ENCODE measurements at regions not wholly inside any gene's neighbourhood (a gene's known extent, or its start where the extent isn't known, plus 50 kb on each side); places are given as distances from the start of the nearest gene placed in this dataset.

DNA sequence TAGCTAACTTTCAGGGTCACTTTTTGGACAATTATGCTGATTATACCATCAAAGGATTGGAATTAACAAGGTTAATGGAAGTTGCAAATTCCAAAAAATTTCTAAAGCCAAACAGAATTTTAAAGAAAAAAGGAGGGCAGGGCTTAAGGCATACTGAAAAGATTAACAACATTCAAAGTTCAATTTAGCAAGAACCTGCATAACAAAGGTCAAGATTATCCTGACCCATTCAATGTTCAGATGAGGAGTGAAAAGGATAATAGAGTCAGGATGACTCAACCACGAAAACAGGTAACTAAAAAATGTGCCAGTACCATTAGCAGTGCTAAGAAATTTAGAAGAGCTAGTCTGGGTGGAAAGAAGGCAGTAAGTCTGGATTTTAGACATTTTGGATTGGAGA is 139.8 kb upstream of the HNMT start:
- Histone ChIP-seq H3K27ac (ENCODE audit: low read length) (no peak overlapping the region), H3K36me3 (ENCODE audit: insufficient read depth, low read depth, low read length) (no peaks in the 10 kb centered on the region), H3K4me1 (ENCODE audit: insufficient read depth, low read length) (peaks cover 14% of the 10 kb centered on the region; the same call in 1 of the 2 replicates), H3K9ac (ENCODE audit: low read depth, low read length) (no peak overlapping the region), H3K27me3 (ENCODE audit: insufficient read depth, low read length) (no peaks in the 10 kb centered on the region), H3K9me3 (ENCODE audit: insufficient read depth, low read depth, low read length) (no peaks in the 10 kb centered on the region; the same call in 1 of the 2 replicates), H3K4me3 (ENCODE audit: low read length) (no peak overlapping the region)

DNA sequence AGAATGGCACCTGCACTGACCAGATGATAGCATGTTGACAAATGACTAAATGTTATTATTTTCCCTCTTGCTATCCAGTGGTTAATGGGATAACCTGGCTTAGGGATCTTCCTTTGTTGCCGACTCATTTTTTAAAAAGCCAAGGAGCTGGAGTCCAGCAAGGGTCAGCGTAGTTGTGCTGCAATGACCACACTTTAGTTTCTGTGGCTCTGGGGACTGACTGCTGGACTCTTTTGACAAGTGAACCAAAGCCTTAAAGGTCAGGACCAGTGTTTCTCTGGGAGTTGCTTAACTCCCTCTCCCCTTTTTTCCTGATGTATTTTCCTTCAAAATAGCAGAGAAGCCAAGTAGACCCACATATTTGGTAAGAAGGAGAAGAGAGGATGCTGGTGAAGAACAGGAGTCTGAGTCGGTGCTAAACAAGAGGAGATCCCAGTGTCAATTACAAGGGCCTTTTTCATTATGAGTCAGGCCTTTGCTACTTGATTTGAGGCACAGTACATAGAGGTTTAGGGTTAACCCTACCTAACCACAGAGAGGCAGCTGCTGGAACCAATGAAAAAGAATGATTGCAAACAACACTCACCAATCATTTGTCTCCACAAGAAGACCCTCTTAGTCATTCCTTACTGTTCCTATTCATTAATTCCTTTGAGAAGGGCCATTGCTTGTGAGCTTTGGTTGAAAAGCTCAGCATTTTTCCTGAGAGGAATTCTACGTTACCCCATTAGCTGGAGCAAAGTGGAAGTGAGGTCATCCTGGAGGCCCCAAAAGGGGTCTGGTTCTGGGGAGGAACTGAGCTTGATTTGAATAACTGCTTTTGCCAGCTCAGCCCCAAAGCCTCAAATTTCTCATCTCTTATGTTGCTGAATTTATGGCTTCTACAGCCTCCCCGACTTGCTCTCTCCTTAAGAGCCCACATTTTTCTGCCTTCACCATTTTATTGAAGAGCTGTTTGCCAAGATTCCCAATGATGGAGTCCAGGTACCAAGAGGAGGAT is 137.6 kb upstream of the HNMT start:
- Histone ChIP-seq H3K4me1 (ENCODE audit: insufficient read depth, low read length) (peaks cover 15% of the 10 kb centered on the region; the same call in 1 of the 2 replicates), H3K27me3 (ENCODE audit: insufficient read depth, low read length) (no peaks in the 10 kb centered on the region), H3K4me3 (ENCODE audit: low read length) (no peak overlapping the region), H3K36me3 (ENCODE audit: insufficient read depth, low read depth, low read length) (no peaks in the 10 kb centered on the region), H3K27ac (ENCODE audit: low read length) (no peak overlapping the region), H3K9me3 (ENCODE audit: insufficient read depth, low read depth, low read length) (no peaks in the 10 kb centered on the region), H3K9ac (ENCODE audit: low read depth, low read length) (no peak overlapping the region)

DNA sequence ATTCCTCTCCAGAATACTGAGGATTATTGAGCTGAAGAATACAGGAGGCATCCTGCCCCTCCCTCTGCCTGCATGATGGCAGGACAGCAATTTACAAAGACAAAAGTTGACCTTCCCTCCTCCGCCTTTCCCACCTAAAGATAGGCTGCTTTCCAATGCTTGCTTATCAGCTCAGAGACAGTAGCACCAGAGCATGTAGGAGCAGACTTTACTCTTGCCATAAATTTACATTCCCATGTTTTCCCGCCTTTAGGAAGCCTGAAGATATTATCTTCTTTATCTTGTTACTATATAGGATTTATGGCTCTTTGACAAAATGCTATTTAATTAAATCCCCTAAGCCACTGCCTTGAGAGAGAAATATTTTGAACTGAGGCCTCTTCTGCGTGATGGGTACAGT is 135.6 kb upstream of the HNMT start:
- no peaks in the 10 kb centered on the region for H3K9me3 ChIP-seq (ENCODE audit: insufficient read depth, low read depth, low read length)
- peaks cover 15% of the 10 kb centered on the region; the same call in 1 of the 2 replicates for H3K4me1 ChIP-seq (ENCODE audit: insufficient read depth, low read length)
- H3K9ac ChIP-seq (ENCODE audit: low read depth, low read length): no peak overlapping the region
- H3K4me3 ChIP-seq (ENCODE audit: low read length): no peak overlapping the region
- H3K36me3 ChIP-seq (ENCODE audit: insufficient read depth, low read depth, low read length): no peaks in the 10 kb centered on the region
- no peak overlapping the region for H3K27ac ChIP-seq (ENCODE audit: low read length)
- no peaks in the 10 kb centered on the region for H3K27me3 ChIP-seq (ENCODE audit: insufficient read depth, low read length)

DNA sequence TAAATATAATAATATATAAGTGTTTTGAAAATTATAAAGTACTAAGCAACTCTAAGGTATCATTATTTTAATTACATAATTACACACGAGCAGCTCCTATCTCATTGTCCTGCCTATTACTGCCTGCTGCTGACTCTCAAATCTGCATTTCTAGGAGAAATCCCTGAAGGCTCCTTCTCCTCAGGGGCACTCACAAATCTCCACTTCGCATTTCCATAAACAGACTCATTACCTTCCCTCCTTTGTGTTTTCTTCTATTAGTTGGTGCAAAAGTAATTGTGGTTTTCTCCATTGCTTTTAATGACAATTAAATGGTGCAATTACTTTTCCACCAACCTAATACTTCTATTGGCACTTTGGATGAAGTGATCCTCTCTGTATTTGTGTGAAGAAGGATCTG is 135.0 kb upstream of the HNMT start:
- Histone ChIP-seq H3K9me3 (ENCODE audit: insufficient read depth, low read depth, low read length) (no peaks in the 10 kb centered on the region), H3K4me3 (ENCODE audit: low read length) (no peak overlapping the region), H3K36me3 (ENCODE audit: insufficient read depth, low read depth, low read length) (no peaks in the 10 kb centered on the region), H3K27ac (ENCODE audit: low read length) (no peak overlapping the region), H3K9ac (ENCODE audit: low read depth, low read length) (no peak overlapping the region), H3K27me3 (ENCODE audit: insufficient read depth, low read length) (no peaks in the 10 kb centered on the region), H3K4me1 (ENCODE audit: insufficient read depth, low read length) (peaks cover 15% of the 10 kb centered on the region; the same call in 1 of the 2 replicates)

DNA sequence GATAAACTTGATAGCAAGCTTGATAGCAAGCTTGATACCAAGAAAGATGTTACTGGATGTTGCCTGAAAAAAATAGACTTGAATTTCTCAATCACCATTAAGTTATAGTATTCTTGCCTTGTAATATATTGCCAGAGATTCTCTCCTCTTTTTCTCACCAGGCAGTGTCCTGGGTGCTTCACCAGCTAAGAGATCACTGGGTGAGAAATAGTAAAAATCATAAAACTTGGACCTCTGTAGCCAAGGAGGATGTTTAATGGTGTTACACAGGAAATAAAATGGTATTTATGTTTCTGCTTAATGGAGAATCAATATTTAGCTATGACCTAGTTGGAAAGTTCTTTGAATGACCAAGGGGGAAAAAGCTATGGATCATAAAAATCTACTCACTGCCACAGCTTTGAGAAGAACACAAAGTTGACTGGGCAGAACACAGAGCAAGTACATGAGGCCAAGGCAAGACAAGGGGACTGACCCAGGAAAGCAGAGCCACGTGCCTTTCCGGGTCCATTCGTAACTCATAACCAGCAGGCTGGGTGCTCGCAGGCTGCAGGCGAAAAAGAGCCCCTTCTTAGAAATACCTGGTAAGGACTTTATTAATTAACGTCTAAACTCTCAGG is 129.4 kb upstream of the HNMT start:
- Histone ChIP-seq H3K4me3 (ENCODE audit: low read length) (no peak overlapping the region), H3K36me3 (ENCODE audit: insufficient read depth, low read depth, low read length) (no peaks in the 10 kb centered on the region), H3K27me3 (ENCODE audit: insufficient read depth, low read length) (no peaks in the 10 kb centered on the region), H3K9ac (ENCODE audit: low read depth, low read length) (no peak overlapping the region), H3K27ac (ENCODE audit: low read length) (no peak overlapping the region), H3K4me1 (ENCODE audit: insufficient read depth, low read length) (peaks cover 4% of the 10 kb centered on the region; the same call in 1 of the 2 replicates), H3K9me3 (ENCODE audit: insufficient read depth, low read depth, low read length) (no peaks in the 10 kb centered on the region)

DNA sequence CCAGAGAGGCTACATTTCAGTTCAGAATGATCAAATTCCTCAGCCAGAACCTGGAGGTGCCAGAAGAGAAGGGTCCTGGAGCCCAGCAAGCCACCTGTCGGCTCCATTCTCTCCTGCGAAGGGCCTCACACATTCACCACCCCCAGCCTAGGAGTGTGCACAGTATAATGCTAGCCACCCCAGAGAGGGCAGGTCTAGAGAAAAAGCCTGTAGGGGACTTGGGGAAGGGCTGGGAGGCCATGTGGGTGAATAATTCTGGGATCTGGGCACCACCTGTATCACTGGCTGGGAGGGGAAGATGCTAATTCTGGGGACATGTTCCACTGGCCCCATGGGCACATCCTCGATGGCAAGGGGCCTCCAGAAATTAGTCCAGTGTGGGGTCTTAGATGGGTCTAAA is 127.6 kb upstream of the HNMT start:
- Histone ChIP-seq H3K9me3 (ENCODE audit: insufficient read depth, low read depth, low read length) (no peaks in the 10 kb centered on the region), H3K27me3 (ENCODE audit: insufficient read depth, low read length) (no peaks in the 10 kb centered on the region), H3K4me1 (ENCODE audit: insufficient read depth, low read length) (peaks cover 4% of the 10 kb centered on the region; the same call in 1 of the 2 replicates), H3K36me3 (ENCODE audit: insufficient read depth, low read depth, low read length) (no peaks in the 10 kb centered on the region), H3K4me3 (ENCODE audit: low read length) (no peak overlapping the region), H3K27ac (ENCODE audit: low read length) (no peak overlapping the region), H3K9ac (ENCODE audit: low read depth, low read length) (no peak overlapping the region)

DNA sequence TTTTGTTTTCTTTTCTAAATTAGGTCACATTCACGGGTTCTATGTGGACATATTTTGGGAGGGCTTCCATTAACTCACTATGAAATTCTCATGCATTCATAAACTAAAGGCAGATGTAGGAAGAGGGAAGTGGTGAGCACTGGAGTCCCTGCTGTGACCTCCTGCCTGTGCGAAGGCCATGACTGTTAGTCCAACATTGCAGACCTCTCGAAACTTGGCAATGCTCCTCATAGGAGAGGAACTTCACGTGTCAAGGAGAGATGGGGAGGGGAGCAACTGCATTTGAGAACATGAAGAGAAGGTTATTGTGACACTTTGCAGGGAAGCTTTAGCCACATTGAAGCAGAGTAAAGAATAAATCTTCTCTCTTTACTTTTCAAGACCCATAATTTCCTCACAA is 126.4 kb upstream of the HNMT start:
- no peak overlapping the region for H3K9ac ChIP-seq (ENCODE audit: low read depth, low read length)
- H3K27ac ChIP-seq (ENCODE audit: low read length): no peak overlapping the region
- H3K9me3 ChIP-seq (ENCODE audit: insufficient read depth, low read depth, low read length): no peaks in the 10 kb centered on the region
- H3K4me3 ChIP-seq (ENCODE audit: low read length): no peak overlapping the region
- no peaks in the 10 kb centered on the region for H3K27me3 ChIP-seq (ENCODE audit: insufficient read depth, low read length)
- H3K36me3 ChIP-seq (ENCODE audit: insufficient read depth, low read depth, low read length): no peaks in the 10 kb centered on the region
- peaks cover 4% of the 10 kb centered on the region; the same call in 1 of the 2 replicates for H3K4me1 ChIP-seq (ENCODE audit: insufficient read depth, low read length)

DNA sequence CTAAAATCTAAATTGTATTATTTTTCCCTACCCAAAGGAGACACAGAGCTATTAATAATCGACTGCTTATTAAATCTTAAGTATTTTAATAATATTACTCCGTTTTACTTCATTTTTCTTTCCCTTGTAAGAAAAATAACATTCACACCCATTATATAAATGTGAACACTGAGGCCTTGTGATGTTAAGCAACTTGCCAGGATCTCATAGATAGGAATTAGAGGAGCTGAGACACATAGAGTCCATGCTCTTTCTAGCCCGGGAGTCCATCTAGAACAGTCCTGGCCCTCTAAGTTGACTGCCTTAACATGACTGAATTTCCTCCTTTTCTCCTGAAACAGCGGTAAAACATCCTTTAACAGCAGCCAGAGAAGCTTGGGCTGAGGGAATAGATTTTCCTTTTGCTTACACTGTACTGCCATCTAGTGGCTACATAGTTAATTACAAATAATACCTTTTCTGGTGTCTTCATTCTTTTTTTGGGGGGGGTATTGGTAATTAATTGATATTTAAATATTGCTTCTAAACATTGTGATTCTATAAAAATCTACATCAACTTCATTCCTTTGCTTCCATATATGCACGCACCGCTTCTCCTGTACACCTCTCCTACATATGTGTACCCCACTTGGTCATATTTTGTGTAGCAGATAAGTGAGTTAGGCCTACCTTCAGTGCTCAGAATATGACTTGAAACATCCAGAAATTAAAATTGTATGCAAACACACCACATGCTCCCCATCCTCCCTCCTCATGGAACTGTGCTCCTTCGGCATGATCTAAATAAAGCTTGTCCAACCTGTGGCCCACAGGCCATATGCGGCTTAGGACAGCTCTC is 125.8 kb upstream of the HNMT start:
- Histone ChIP-seq H3K27ac (ENCODE audit: low read length) (no peak overlapping the region), H3K9ac (ENCODE audit: low read depth, low read length) (no peak overlapping the region), H3K36me3 (ENCODE audit: insufficient read depth, low read depth, low read length) (no peaks in the 10 kb centered on the region), H3K4me1 (ENCODE audit: insufficient read depth, low read length) (peaks cover 4% of the 10 kb centered on the region; the same call in 1 of the 2 replicates), H3K27me3 (ENCODE audit: insufficient read depth, low read length) (no peaks in the 10 kb centered on the region), H3K9me3 (ENCODE audit: insufficient read depth, low read depth, low read length) (no peaks in the 10 kb centered on the region), H3K4me3 (ENCODE audit: low read length) (no peak overlapping the region)

DNA sequence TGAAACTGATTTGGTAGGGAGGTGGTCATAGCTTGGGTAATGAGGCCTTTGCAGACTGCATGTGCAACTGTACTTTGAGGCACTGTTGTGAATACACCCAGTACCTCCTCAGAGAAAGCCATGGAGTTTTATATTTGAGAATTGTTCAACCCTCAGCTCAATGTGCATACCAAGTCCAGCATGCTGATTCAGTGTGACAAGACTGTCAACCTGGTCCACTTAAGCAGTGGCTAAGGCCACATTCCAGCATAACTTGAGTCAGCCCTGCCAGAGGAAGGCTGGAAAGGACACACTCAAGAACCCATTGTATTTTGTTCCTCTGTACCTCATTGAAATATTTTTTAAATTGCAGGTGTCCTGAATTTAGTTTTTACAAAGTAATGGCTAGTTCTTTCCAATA is 121.8 kb upstream of the HNMT start:
- Histone ChIP-seq H3K4me1 (ENCODE audit: insufficient read depth, low read length) (peaks cover 7% of the 10 kb centered on the region), H3K27me3 (ENCODE audit: insufficient read depth, low read length) (no peaks in the 10 kb centered on the region), H3K27ac (ENCODE audit: low read length) (no peak overlapping the region), H3K4me3 (ENCODE audit: low read length) (no peak overlapping the region), H3K9ac (ENCODE audit: low read depth, low read length) (no peak overlapping the region), H3K9me3 (ENCODE audit: insufficient read depth, low read depth, low read length) (peaks cover 6% of the 10 kb centered on the region; the same call in 1 of the 2 replicates), H3K36me3 (ENCODE audit: insufficient read depth, low read depth, low read length) (no peaks in the 10 kb centered on the region)

DNA sequence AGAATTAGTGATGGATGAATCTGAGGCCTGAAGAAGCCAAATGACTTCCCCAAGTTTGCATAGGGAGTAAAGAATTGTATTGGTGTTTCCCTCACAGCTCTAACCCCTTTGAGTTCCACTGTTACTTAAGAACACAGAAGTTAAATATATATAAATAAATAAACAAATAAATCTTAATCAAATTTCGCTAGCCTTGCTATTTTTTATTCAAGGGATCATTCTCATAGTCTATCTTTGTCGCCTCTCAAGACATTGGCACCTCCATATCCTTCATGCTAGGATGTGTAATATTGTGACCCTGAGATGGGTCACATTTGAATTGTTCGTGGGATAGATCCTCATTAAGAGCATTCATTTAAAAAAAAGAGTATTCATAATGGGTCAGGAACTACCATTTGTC is 121.3 kb upstream of the HNMT start:
- Histone ChIP-seq H3K27me3 (ENCODE audit: insufficient read depth, low read length) (no peaks in the 10 kb centered on the region), H3K4me3 (ENCODE audit: low read length) (no peak overlapping the region), H3K27ac (ENCODE audit: low read length) (no peak overlapping the region), H3K9me3 (ENCODE audit: insufficient read depth, low read depth, low read length) (peaks cover 6% of the 10 kb centered on the region; the same call in 1 of the 2 replicates), H3K9ac (ENCODE audit: low read depth, low read length) (no peak overlapping the region), H3K4me1 (ENCODE audit: insufficient read depth, low read length) (peaks cover 7% of the 10 kb centered on the region), H3K36me3 (ENCODE audit: insufficient read depth, low read depth, low read length) (no peaks in the 10 kb centered on the region)

DNA sequence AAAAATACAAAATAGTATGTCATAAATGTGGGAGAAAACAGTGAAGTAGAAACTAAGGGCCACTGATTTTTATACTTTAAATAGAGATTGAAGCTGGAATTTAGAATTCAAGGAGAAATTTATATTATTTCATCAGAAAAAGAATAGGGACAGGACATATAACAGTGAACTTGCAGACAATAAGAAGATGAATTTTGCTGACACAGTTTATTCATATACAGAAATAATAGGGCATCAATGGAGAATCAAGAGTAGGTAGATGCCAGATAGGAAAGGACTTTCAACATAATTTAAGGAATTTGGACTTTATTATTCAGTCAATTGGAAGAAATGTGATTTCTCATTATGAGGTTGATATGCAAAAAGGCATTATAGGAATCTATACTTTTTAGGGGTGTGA is 118.9 kb upstream of the HNMT start:
- Histone ChIP-seq H3K4me3 (ENCODE audit: low read length) (no peak overlapping the region), H3K27me3 (ENCODE audit: insufficient read depth, low read length) (no peaks in the 10 kb centered on the region), H3K4me1 (ENCODE audit: insufficient read depth, low read length) (peaks cover 13% of the 10 kb centered on the region), H3K9ac (ENCODE audit: low read depth, low read length) (no peak overlapping the region), H3K9me3 (ENCODE audit: insufficient read depth, low read depth, low read length) (peaks cover 6% of the 10 kb centered on the region; the same call in 1 of the 2 replicates), H3K27ac (ENCODE audit: low read length) (no peak overlapping the region), H3K36me3 (ENCODE audit: insufficient read depth, low read depth, low read length) (no peaks in the 10 kb centered on the region)

Measured in iPS-20b (cell line).